GM12872 (cell line): ENCODE measurements at regions not wholly inside any gene's neighbourhood (a gene's known extent, or its start where the extent isn't known, plus 50 kb on each side); places are given as distances from the start of the nearest gene placed in this dataset.

Experiments used
- TF ChIP-seq, protein P1 (sequence below): IDR thresholded peaks from 3 replicates; pipeline ENCODE4 v1.5.1; 2011; ENCODE audit warnings: low read depth, mild to moderate bottlenecking, low read length, moderate library complexity; ENCODE audit not compliant: insufficient read depth

DNA sequence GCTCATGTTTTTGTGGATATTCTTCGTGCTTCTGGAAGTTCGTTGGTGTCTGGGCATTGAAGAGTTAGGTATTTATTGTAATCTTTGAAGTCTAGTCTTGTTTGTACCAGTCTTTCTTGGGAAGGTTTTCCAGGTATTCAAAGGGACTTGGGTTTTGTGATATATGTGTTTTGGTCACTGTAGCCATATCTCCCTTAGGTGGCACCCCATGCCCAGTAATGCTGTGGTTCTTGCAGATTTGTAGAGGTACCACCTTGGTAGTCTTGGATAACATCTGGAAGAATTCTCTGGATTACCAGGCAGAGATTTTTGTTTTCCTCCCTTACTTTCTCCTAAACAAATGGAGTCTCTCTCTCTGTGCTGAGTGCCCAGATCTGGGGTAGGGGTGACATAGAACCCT lies 184.1 kb downstream of the TEX13C start:
- TF ChIP-seq, protein P1, sequence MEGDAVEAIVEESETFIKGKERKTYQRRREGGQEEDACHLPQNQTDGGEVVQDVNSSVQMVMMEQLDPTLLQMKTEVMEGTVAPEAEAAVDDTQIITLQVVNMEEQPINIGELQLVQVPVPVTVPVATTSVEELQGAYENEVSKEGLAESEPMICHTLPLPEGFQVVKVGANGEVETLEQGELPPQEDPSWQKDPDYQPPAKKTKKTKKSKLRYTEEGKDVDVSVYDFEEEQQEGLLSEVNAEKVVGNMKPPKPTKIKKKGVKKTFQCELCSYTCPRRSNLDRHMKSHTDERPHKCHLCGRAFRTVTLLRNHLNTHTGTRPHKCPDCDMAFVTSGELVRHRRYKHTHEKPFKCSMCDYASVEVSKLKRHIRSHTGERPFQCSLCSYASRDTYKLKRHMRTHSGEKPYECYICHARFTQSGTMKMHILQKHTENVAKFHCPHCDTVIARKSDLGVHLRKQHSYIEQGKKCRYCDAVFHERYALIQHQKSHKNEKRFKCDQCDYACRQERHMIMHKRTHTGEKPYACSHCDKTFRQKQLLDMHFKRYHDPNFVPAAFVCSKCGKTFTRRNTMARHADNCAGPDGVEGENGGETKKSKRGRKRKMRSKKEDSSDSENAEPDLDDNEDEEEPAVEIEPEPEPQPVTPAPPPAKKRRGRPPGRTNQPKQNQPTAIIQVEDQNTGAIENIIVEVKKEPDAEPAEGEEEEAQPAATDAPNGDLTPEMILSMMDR, result no peak

- TF ChIP-seq, protein P1, result no peak
These were observed 185.5 kb downstream of the TEX13C start for GRCh38 chrX:125505207-125505606.

- TF ChIP-seq, protein P1, result no peak
These were observed 187.4 kb downstream of the TEX13C start for GRCh38 chrX:125507119-125507518.

- TF ChIP-seq, protein P1, result no peak
These were observed 200.4 kb downstream of the TEX13C start for GRCh38 chrX:125520029-125520428.

DNA sequence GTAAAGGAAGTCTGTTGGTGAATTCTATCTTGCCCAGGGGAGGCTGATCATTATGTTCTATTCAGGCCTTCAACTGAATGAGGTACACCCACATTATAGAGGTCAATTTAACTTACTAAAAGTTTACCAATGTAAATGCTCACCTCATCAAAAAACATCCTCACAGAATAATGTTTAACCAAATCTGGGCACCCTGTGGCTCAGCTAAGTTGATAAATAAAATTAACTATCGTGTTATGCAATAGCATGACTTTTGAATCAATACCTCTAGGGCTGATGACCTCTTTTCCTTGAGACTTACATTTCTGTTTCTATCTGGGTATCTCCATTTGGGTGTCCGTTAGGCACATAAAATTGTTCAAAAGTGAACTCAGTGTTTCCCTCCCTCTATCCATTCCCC lies 203.1 kb downstream of the TEX13C start:
- TF ChIP-seq, protein P1, result no peak

GRCh38 chrX:125532411-125533089 lies 212.9 kb downstream of the TEX13C start:
- TF ChIP-seq, protein P1, result no peak

GRCh38 chrX:125533352-125533751 lies 213.7 kb downstream of the TEX13C start:
- TF ChIP-seq, protein P1, result no peak
